K562 (cell line): ENCODE measurements at regions not wholly inside any gene's neighbourhood (a gene's known extent, or its start where the extent isn't known, plus 50 kb on each side); places are given as distances from the start of the nearest gene placed in this dataset.

ENCODE experiments used
- E2F8 ChIP-seq: fragments of 450-650 bp; IDR thresholded peaks from 2 replicates; pipeline ENCODE4 v1.7.1; 2018; ENCODE audit warnings: mild to moderate bottlenecking, low read depth; ENCODE audit not compliant: partially characterized antibody
- ETS1 ChIP-seq: conservative IDR thresholded peaks from 2 replicates; pipeline ENCODE4 v1.6.1; 2011; ENCODE audit warnings: low read depth, mild to moderate bottlenecking, low read length; ENCODE audit not compliant: control insufficient read depth
- GTF2A2 ChIP-seq: IDR thresholded peaks from 2 replicates; pipeline ENCODE4 v1.6.1; 2016; ENCODE audit warnings: mild to moderate bottlenecking, missing genetic modification characterization, missing compliant biosample characterization
- GTF2F1 ChIP-seq: IDR thresholded peaks from 2 replicates; pipeline ENCODE4 v1.6.1; 2011; ENCODE audit warnings: low read depth, low read length, improper control_type of control experiment
- MCM3 ChIP-seq: fragments of 450-650 bp; IDR thresholded peaks from 2 replicates; pipeline ENCODE4 v1.6.1; 2016
- TAF9B ChIP-seq: fragments of 450-650 bp; IDR thresholded peaks from 2 replicates; pipeline ENCODE4 v1.6.1; 2018; ENCODE audit warnings: mild to moderate bottlenecking; ENCODE audit not compliant: partially characterized antibody
- ZNF436 ChIP-seq: fragments of 250-450, 450-650 bp; sonication (Bioruptor Pico); formaldehyde crosslinking; IDR thresholded peaks from 2 replicates; pipeline ENCODE4 v1.7.0; 2020; ENCODE audit warnings: mild to moderate bottlenecking
- TF ChIP-seq, protein P1 (sequence below), 2 experiments: fragments of 450-650 bp in 1 of 2; sonication (generic) in 1 of 2; formaldehyde crosslinking in 1 of 2; IDR thresholded peaks; 2 replicates each; pipeline versions ENCODE4 v1.7.1 to v1.9.0; 2016 to 2022; ENCODE audit warnings: inconsistent platforms in 1 of 2, mild to moderate bottlenecking in 1 of 2, missing genetic modification reagents in 1 of 2
- TF ChIP-seq, protein P2 (sequence below): fragments of 250-450 bp; sonication (Bioruptor Pico); IDR thresholded peaks from 2 replicates; pipeline ENCODE4 v1.5.0; 2020; ENCODE audit warnings: mild to moderate bottlenecking, borderline replicate concordance
- TF ChIP-seq, protein P3 (sequence below): fragments of 250-450 bp; sonication (Bioruptor Pico); IDR thresholded peaks from 2 replicates; pipeline ENCODE4 v1.5.0; 2021; ENCODE audit warnings: mild to moderate bottlenecking, borderline replicate concordance

DNA sequence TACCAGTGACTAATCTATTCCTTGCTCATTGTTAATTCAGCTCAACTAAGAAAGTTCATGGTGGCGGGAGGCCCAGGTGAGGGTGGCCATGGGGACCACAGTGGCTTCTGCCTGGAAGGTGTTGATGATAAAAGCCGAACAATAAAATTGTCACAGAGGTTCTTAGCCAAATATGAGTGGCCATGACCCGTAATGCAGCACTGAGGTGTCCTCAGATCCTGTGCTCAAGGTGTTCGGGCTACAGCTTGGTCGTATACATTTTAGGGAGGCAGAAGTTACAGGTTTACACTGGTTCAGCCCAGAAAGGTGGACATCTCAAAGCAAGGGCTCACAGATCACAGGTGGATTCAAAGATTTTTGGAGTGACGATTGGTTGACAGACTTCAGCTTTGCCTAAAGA, 98.5 kb upstream of the SNTG2 start (continued):
- TF ChIP-seq, protein P1, sequence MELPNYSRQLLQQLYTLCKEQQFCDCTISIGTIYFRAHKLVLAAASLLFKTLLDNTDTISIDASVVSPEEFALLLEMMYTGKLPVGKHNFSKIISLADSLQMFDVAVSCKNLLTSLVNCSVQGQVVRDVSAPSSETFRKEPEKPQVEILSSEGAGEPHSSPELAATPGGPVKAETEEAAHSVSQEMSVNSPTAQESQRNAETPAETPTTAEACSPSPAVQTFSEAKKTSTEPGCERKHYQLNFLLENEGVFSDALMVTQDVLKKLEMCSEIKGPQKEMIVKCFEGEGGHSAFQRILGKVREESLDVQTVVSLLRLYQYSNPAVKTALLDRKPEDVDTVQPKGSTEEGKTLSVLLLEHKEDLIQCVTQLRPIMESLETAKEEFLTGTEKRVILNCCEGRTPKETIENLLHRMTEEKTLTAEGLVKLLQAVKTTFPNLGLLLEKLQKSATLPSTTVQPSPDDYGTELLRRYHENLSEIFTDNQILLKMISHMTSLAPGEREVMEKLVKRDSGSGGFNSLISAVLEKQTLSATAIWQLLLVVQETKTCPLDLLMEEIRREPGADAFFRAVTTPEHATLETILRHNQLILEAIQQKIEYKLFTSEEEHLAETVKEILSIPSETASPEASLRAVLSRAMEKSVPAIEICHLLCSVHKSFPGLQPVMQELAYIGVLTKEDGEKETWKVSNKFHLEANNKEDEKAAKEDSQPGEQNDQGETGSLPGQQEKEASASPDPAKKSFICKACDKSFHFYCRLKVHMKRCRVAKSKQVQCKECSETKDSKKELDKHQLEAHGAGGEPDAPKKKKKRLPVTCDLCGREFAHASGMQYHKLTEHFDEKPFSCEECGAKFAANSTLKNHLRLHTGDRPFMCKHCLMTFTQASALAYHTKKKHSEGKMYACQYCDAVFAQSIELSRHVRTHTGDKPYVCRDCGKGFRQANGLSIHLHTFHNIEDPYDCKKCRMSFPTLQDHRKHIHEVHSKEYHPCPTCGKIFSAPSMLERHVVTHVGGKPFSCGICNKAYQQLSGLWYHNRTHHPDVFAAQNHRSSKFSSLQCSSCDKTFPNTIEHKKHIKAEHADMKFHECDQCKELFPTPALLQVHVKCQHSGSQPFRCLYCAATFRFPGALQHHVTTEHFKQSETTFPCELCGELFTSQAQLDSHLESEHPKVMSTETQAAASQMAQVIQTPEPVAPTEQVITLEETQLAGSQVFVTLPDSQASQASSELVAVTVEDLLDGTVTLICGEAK (IDR thresholded peaks at IDR 0.05): no peak
- TF ChIP-seq, protein P1 (CRISPR knock-in tag; IDR thresholded peaks at IDR 0.05): no peak
- no peak for TF ChIP-seq ZNF436 (CRISPR knock-in tag)
- TF ChIP-seq, protein P2, sequence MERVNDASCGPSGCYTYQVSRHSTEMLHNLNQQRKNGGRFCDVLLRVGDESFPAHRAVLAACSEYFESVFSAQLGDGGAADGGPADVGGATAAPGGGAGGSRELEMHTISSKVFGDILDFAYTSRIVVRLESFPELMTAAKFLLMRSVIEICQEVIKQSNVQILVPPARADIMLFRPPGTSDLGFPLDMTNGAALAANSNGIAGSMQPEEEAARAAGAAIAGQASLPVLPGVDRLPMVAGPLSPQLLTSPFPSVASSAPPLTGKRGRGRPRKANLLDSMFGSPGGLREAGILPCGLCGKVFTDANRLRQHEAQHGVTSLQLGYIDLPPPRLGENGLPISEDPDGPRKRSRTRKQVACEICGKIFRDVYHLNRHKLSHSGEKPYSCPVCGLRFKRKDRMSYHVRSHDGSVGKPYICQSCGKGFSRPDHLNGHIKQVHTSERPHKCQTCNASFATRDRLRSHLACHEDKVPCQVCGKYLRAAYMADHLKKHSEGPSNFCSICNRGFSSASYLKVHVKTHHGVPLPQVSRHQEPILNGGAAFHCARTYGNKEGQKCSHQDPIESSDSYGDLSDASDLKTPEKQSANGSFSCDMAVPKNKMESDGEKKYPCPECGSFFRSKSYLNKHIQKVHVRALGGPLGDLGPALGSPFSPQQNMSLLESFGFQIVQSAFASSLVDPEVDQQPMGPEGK: no peak
- no peak for TF ChIP-seq GTF2A2
- no peak for TF ChIP-seq E2F8
- no peak for TF ChIP-seq ETS1
- TF ChIP-seq, protein P3, sequence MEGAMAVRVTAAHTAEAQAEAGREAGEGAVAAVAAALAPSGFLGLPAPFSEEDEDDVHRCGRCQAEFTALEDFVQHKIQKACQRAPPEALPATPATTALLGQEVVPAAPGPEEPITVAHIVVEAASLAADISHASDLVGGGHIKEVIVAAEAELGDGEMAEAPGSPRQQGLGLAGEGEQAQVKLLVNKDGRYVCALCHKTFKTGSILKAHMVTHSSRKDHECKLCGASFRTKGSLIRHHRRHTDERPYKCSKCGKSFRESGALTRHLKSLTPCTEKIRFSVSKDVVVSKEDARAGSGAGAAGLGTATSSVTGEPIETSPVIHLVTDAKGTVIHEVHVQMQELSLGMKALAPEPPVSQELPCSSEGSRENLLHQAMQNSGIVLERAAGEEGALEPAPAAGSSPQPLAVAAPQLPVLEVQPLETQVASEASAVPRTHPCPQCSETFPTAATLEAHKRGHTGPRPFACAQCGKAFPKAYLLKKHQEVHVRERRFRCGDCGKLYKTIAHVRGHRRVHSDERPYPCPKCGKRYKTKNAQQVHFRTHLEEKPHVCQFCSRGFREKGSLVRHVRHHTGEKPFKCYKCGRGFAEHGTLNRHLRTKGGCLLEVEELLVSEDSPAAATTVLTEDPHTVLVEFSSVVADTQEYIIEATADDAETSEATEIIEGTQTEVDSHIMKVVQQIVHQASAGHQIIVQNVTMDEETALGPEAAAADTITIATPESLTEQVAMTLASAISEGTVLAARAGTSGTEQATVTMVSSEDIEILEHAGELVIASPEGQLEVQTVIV: no peak
- no peak for TF ChIP-seq GTF2F1
- TF ChIP-seq TAF9B: no peak
- TF ChIP-seq MCM3: no peak
